T-helper 17 cell (primary cell): ENCODE measurements at regions not wholly inside any gene's neighbourhood (a gene's known extent, or its start where the extent isn't known, plus 50 kb on each side); places are given as distances from the start of the nearest gene placed in this dataset.

Source experiments
- ATAC-seq: fragments of 150-1000 bp; cut with Tn5 transposase; 2 replicates; pipeline ENCODE4 v1.10.0; 2021; ENCODE audit warnings: mild to moderate bottlenecking, moderate library complexity
- DNase-seq, 3 donors: peaks; one replicate each; pipeline versions ENCODE4 v3.0.0 to v3.0.0-alpha.2; 2020 to 2021
- H3K9me3 ChIP-seq: one replicate; pipeline ENCODE4 v1.7.0; 2013; ENCODE audit warnings: low read length, mild to moderate bottlenecking; ENCODE audit not compliant: control insufficient read depth, poor library complexity, severe bottlenecking
- H3K27ac Mint-ChIP-seq: one replicate; pipeline ENCODE4 v1.8.0; 2022; ENCODE audit warnings: mild to moderate bottlenecking, moderate library complexity, mixed read lengths
- H3K27me3 Mint-ChIP-seq: one replicate; pipeline ENCODE4 v1.8.0; 2022; ENCODE audit warnings: mixed read lengths
- H3K36me3 Mint-ChIP-seq: one replicate; pipeline ENCODE4 v1.8.0; 2022; ENCODE audit warnings: low read depth, mixed read lengths
- H3K4me1 Mint-ChIP-seq: one replicate; pipeline ENCODE4 v1.8.0; 2022; ENCODE audit warnings: mild to moderate bottlenecking, mixed read lengths
- H3K4me3 Mint-ChIP-seq: one replicate; pipeline ENCODE4 v1.8.0; 2022; ENCODE audit warnings: mild to moderate bottlenecking, moderate library complexity, mixed read lengths

DNA sequence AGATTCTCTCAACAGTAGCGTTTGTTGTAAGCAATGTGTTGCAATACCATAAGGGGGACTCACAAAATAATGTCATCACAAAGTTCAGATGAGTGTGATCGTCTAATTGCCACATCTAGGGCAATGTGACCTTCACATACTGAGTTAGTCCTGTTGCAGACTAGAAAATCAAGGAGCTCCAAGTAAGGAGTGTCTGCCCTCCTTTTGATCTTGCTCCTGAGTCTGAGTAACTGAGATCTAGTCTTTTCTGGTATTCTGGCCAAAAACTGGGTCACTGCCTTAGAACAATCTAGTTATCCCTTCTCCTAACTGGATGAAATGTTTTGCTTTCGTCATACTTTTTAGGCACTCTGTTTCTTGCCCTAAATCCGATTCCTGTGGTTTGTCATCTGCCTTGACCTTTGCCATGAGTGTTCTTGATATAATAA, 712.1 kb downstream of the CDH11 start:
- ATAC-seq (no peak), DNase-seq (no peak)
- no peaks in the 10 kb centered on the region for H3K9me3 ChIP-seq
- Mint-ChIP-seq H3K4me1 (no peaks in the 10 kb centered on the region), H3K36me3 (no peaks in the 10 kb centered on the region), H3K4me3 (no peak overlapping the region), H3K27ac (no peak overlapping the region), H3K27me3 (no peaks in the 10 kb centered on the region)

DNA sequence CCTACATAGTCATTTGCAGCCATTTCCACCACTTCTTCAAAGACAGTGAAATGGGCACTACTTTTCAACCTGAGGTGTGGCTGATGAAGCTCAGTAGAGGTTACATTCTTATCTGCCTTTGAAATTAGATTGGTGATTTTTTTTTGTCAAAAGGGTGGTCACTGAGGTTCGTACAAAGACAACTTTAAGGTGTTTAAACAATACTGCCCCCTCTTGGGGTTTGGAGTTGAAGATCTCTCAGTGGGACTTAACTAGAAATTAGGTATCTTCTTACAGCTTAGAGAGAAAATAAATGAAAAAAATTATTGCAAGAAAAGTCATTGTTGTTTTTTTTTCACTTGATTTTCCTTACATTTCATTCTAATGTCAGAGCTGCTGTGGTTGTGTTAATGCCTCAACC, 713.2 kb downstream of the CDH11 start:
- ATAC-seq: no peak
- DNase-seq: no peak
- no peaks in the 10 kb centered on the region for H3K36me3 Mint-ChIP-seq
- H3K27ac Mint-ChIP-seq: no peak overlapping the region
- no peaks in the 10 kb centered on the region for H3K27me3 Mint-ChIP-seq
- no peaks in the 10 kb centered on the region for H3K4me1 Mint-ChIP-seq
- H3K9me3 ChIP-seq: no peaks in the 10 kb centered on the region
- H3K4me3 Mint-ChIP-seq: no peak overlapping the region

DNA sequence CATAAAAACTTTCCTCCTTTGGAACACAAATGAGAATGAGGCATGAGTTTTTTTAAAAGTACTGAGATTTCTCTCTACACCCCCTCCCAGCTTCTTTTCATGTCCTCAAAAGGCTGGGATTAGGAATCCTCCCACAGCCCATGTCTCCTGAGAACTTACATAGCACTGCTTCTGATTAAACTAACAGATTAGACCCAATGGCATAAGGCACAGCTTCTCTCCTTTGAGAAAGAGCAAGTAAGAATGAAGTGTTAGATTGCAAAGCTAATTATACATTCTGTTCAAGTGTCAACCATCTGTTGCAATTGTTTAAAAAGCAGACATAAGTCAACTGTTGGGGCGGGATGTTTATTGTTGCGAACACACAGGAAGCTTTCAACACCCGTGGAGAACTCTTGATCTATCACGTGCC, 715.1 kb downstream of the CDH11 start:
- Mint-ChIP-seq H3K4me3 (no peak overlapping the region), H3K4me1 (no peaks in the 10 kb centered on the region), H3K27me3 (no peaks in the 10 kb centered on the region), H3K27ac (no peak overlapping the region), H3K36me3 (no peaks in the 10 kb centered on the region)
- DNase-seq (no peak), ATAC-seq (no peak)
- no peaks in the 10 kb centered on the region for H3K9me3 ChIP-seq

DNA sequence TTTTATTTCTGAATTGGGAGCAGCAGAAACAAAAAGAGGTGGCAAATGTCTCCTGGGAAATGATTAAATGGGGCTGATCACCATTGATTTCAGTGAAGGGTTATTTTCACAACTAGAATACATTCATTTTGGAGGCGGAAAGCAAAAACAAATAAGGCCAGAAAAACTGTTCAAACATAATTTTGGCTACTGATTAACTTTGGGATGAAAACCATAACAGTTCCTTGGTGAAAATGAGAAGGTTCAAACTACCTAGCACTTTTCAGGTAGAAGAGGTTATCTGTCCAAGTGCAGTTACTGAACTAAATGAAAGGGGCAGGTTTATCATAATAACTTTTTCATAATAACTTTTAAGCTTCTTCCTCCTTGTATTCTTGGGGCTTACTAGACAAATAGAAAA, 718.5 kb downstream of the CDH11 start:
- no peaks in the 10 kb centered on the region for H3K9me3 ChIP-seq
- Mint-ChIP-seq H3K27me3 (no peaks in the 10 kb centered on the region), H3K4me1 (no peaks in the 10 kb centered on the region), H3K36me3 (no peaks in the 10 kb centered on the region), H3K4me3 (no peak overlapping the region), H3K27ac (no peak overlapping the region)
- no peak for DNase-seq
- no peak for ATAC-seq

DNA sequence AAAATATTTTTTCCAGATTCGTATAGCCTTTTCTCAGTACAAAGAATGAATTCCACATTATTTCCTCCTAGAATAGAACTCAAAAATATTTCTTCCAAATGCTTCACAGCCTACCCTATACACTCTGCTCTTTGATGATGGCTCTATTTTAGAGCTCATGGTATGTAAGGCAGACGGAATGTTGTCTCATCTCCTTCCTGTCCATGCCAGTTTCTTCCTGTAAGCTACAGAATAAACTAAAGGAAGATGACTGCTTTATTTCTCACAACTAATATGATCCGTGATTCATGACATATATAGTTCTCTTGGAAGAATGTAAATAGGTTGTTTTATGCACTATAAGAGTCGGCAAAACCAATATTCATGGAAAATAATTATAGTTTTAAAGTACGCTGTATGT, 723.1 kb downstream of the CDH11 start:
- no peak overlapping the region for H3K27ac Mint-ChIP-seq
- no peak overlapping the region for H3K4me3 Mint-ChIP-seq
- H3K27me3 Mint-ChIP-seq: no peaks in the 10 kb centered on the region
- H3K36me3 Mint-ChIP-seq: no peaks in the 10 kb centered on the region
- no peaks in the 10 kb centered on the region for H3K4me1 Mint-ChIP-seq
- DNase-seq (no peak), ATAC-seq (no peak)
- no peaks in the 10 kb centered on the region for H3K9me3 ChIP-seq

DNA sequence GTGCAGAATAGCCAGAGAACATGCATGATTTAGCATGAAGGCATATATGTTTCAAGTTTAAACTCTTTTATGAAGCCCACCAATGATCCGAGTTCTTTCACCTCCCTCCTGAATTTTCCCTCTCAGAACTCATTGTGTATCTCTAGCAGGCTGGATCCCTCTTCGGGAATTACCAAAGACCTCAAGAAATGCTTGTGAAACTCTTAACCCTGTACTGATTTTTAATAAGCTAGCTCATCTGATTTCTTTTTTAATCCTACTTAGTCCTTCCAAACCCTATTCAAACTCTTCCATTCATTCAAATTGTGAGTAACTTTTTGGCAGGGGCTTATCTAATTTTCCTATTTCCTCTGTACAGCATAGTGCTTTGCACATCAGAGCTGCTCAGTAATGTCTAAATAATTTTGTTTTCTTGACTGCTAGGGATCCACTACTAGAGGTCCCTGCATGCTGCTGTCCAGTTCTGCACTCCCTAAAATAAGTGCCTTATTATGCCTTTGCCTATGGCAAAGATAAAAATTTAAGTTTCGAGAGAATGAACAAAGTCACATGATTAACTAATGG, 723.8 kb downstream of the CDH11 start:
- Mint-ChIP-seq H3K36me3 (no peaks in the 10 kb centered on the region), H3K27ac (no peak overlapping the region), H3K4me3 (no peak overlapping the region), H3K27me3 (no peaks in the 10 kb centered on the region), H3K4me1 (no peaks in the 10 kb centered on the region)
- no peaks in the 10 kb centered on the region for H3K9me3 ChIP-seq
- ATAC-seq (no peak), DNase-seq (no peak)

DNA sequence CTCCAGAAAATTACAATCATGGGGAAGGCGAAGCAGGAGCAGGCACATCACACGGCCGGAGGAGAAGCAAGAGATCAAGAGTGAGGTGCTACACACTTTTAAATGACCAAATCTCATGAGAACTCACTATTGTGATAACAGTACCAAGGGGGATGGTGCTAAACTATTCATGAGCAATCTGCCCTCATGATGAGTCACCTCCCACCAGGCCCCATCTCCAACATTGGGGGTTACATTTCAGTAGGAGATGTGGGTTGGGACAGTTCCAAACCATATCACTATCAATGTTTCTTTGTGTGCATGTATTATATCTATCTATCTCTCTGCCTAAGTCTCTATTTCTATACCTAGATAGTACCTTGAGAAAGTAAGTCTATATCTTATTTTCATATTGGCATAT, 724.8 kb downstream of the CDH11 start:
- no peaks in the 10 kb centered on the region for H3K36me3 Mint-ChIP-seq
- DNase-seq (no peak), ATAC-seq (no peak)
- no peaks in the 10 kb centered on the region for H3K4me1 Mint-ChIP-seq
- H3K27ac Mint-ChIP-seq: no peak overlapping the region
- H3K9me3 ChIP-seq: no peaks in the 10 kb centered on the region
- no peaks in the 10 kb centered on the region for H3K27me3 Mint-ChIP-seq
- no peak overlapping the region for H3K4me3 Mint-ChIP-seq

DNA sequence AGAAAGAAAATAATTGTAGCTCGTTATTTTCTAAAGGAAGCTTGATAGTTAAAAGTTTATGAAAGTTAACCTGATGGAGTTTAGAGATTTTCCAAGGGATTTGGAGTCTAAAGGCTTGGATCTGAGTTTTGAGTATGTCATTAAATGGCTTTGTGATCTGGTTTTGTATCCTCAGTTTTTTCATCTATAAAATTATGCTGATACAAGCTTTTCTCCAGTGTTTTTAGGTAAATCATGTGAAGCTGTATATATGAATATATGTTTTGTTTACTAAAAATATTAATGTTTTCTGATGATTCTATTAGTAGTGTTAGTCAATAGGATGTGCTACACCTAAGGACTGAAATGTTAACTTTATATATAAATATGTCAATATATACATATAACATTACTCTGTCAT, 727.8 kb downstream of the CDH11 start:
- ATAC-seq (no peak), DNase-seq (no peak)
- peaks cover 2% of the 10 kb centered on the region for H3K9me3 ChIP-seq
- H3K27me3 Mint-ChIP-seq: no peaks in the 10 kb centered on the region
- H3K27ac Mint-ChIP-seq: no peak overlapping the region
- no peaks in the 10 kb centered on the region for H3K36me3 Mint-ChIP-seq
- H3K4me1 Mint-ChIP-seq: no peaks in the 10 kb centered on the region
- H3K4me3 Mint-ChIP-seq: no peak overlapping the region

DNA sequence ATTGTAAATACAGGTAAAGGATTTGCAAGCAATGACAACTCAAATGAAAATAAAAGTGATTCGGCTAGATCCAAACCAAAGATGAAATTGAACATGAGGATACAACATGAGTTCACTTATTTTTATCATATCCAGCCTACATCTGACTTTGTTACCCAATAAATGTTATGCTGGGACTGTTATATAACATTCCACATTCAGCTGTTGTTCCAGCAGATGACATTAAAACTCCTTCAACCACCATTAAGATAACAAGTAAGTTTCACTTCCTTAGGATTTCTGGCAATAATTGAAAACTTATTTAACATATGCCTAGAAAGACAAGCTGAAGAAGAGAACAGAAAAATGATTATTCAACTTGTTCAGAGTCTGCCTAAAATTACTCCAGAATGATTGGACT, 729.4 kb downstream of the CDH11 start:
- ATAC-seq: no peak
- no peaks in the 10 kb centered on the region for H3K4me1 Mint-ChIP-seq

DNA sequence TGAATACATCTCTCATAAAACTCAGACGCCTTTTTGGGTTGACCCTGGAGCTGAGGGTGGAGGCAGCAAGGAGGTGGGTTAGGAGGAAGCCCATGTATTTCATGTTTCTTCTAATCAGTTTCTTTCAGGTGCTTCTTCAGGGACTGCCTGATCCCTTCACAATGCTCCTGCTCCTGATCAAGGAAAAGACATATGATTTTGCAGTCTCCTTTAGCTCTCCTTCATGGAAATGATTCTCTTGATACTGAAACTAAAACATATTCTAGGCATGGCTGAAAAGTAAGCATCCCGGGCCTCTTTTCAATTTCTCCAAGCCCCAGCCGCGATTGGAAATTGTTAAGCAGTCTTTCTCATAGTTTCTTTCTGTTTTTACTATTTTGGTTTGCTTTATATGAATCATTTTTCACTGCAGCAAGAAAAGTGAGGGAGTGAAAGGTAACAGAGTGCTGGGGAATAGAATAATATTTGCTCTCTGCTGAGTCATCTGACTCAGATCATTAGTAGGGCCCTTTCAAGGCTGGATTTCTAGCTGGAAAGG, 730.7 kb downstream of the CDH11 start:
- Mint-ChIP-seq H3K27me3 (no peaks in the 10 kb centered on the region), H3K27ac (no peak overlapping the region), H3K4me1 (no peaks in the 10 kb centered on the region), H3K36me3 (no peaks in the 10 kb centered on the region), H3K4me3 (no peak overlapping the region)
- ATAC-seq (no peak), DNase-seq (no peak)
- H3K9me3 ChIP-seq: peaks cover 2% of the 10 kb centered on the region

More for the DNA sequence above, 729.4 kb downstream of the CDH11 start:
- H3K9me3 ChIP-seq: peaks cover 2% of the 10 kb centered on the region
- no peaks in the 10 kb centered on the region for H3K36me3 Mint-ChIP-seq
- H3K27me3 Mint-ChIP-seq: no peaks in the 10 kb centered on the region
- H3K27ac Mint-ChIP-seq: no peak overlapping the region
- no peak overlapping the region for H3K4me3 Mint-ChIP-seq
- no peak for DNase-seq

DNA sequence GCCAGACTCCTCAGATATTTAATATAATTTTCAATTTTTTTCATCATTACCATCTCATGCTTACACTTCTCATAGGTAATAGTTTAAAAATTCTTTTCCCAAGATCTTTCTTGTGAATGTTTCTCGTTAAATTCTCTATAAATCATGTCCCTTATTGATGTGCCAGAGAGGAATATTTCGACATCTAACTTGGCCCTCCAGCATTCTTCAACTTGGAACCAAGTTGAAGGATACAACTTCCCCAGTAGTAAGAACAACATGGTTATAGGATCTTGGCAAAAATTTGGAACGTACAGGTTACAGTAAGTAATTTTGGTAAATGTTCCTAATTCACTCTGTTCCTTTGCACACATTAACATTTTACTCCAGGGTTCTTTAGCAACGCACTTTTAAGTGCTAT, 731.8 kb downstream of the CDH11 start:
- Mint-ChIP-seq H3K27ac (no peak overlapping the region), H3K36me3 (no peaks in the 10 kb centered on the region), H3K4me1 (no peaks in the 10 kb centered on the region), H3K27me3 (no peaks in the 10 kb centered on the region), H3K4me3 (no peak overlapping the region)
- ATAC-seq: no peak
- DNase-seq: no peak
- peaks cover 2% of the 10 kb centered on the region for H3K9me3 ChIP-seq

DNA sequence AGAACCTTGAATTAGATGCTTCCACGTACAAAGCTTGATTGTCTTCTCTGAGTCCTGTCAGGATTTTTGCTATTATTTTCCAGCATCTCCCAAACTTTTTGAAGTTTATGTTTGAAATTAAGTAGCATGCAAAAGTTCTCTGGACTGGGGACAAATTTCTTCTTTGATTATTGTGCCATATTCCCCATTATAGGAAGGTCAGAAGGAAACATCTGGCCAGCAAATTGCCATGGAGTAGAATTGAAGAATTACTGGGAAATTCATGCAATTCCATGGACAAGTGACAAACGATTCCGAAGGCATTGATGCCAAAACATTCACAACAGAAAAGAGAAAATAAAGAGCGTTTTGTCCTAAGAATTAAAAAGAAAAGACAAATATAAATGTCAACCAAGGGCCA, 737.2 kb downstream of the CDH11 start:
- DNase-seq: no peak
- H3K4me1 Mint-ChIP-seq: no peaks in the 10 kb centered on the region
- H3K27me3 Mint-ChIP-seq: no peaks in the 10 kb centered on the region
- H3K4me3 Mint-ChIP-seq: no peak overlapping the region
- ATAC-seq: no peak
- no peak overlapping the region for H3K27ac Mint-ChIP-seq
- H3K9me3 ChIP-seq: no peaks in the 10 kb centered on the region
- H3K36me3 Mint-ChIP-seq: no peaks in the 10 kb centered on the region

DNA sequence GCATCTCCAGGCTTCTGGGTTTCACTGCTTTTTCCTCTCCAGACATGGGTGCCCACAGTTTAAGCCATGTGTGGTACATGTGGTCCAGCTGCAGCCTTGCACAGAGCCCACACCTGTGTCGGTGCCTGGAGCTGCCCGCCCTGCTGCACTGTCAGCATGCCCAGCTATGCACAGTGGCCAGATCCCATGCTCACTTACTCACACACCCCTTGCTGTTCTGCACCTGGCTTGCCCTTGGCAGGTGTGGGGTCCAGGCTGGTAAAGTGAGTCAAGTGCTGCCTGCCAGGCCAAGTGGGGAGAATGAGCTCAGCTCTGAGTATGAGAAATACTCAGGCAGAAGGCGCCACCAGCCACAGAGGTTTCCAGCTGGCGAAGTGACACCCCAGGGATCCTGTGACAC, 739.9 kb downstream of the CDH11 start:
- Mint-ChIP-seq H3K4me1 (no peaks in the 10 kb centered on the region), H3K27ac (no peak overlapping the region)

DNA sequence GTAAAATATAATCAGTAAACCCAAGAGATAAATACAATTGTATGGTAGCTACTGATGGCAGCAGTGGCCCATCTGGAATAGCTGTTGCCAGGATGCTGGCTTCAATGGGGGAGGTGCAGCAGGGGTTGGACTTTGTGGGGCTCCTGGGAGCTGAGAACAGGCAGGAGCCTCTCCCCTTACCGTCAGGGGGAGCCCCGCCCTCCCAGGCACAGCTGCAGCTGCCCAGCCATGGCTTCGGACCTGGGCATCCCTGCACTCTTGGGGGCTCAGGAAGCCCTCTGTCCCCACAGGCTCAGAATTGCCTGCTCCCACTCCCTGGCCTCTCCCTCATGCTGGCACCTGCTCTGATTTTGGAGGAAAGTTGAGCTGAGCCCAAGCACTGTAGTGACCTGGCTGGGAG, 741.1 kb downstream of the CDH11 start:
- Mint-ChIP-seq H3K27ac (no peak overlapping the region), H3K4me3 (no peak overlapping the region), H3K27me3 (no peaks in the 10 kb centered on the region), H3K36me3 (no peaks in the 10 kb centered on the region), H3K4me1 (no peaks in the 10 kb centered on the region)
- H3K9me3 ChIP-seq: no peaks in the 10 kb centered on the region
- DNase-seq (no peak), ATAC-seq (no peak)

More for the DNA sequence above, 739.9 kb downstream of the CDH11 start:
- Mint-ChIP-seq H3K4me3 (no peak overlapping the region), H3K36me3 (no peaks in the 10 kb centered on the region), H3K27me3 (no peaks in the 10 kb centered on the region)
- no peak for DNase-seq
- no peak for ATAC-seq
- no peaks in the 10 kb centered on the region for H3K9me3 ChIP-seq
